GM12873 (cell line): ENCODE measurements at regions not wholly inside any gene's neighbourhood (a gene's known extent, or its start where the extent isn't known, plus 50 kb on each side); places are given as distances from the start of the nearest gene placed in this dataset.

Experiments used
- CTCF ChIP-seq: IDR thresholded peaks from 2 replicates; pipeline ENCODE4 v1.5.1; 2012; ENCODE audit warnings: low read depth, mild to moderate bottlenecking, moderate library complexity, low read length, control low read depth; ENCODE audit not compliant: insufficient read depth; ENCODE audit errors: missing control alignments

- TF ChIP-seq CTCF, result no peak
Measured at GRCh38 chr2:163462993-163463392, 272.8 kb downstream of the FIGN start.

- no peak for TF ChIP-seq CTCF
Measured at GRCh38 chr2:163459986-163460385, 275.8 kb downstream of the FIGN start.

GRCh38 chr2:163456953-163457743 lies 278.7 kb downstream of the FIGN start:
- no peak for TF ChIP-seq CTCF

- no peak for TF ChIP-seq CTCF
Measured at GRCh38 chr2:163455815-163456214, 280.0 kb downstream of the FIGN start.

- no peak for TF ChIP-seq CTCF
Measured at GRCh38 chr2:163453920-163454319, 281.9 kb downstream of the FIGN start.

- no peak for TF ChIP-seq CTCF
Measured at GRCh38 chr2:163441603-163442002, 294.2 kb downstream of the FIGN start.

GRCh38 chr2:163436963-163437362 lies 298.8 kb downstream of the FIGN start:
- no peak for TF ChIP-seq CTCF

- TF ChIP-seq CTCF, result no peak
Measured at GRCh38 chr2:163428187-163428586, 307.6 kb downstream of the FIGN start.
